ENCODE measurements at regions not wholly inside any gene's neighbourhood (a gene's known extent, or its start where the extent isn't known, plus 50 kb on each side); places are given as distances from the start of the nearest gene placed in this dataset.
"Not testable (repeated sequence)": the region's sequence is repeated elsewhere in the genome, so short reads cannot be mapped to it uniquely, and the experiment has no call there.

- DNase-seq (ENCODE audit: low read depth): no peak
Measured at GRCh38 chr4:18166925-18167324, 145.4 kb upstream of the LCORL start.

- DNase-seq (ENCODE audit: low read depth): no peak
Measured at GRCh38 chr4:18162453-18162852, 140.9 kb upstream of the LCORL start.

GRCh38 chr4:18159117-18159912, 137.8 kb upstream of the LCORL start:
- DNase-seq (ENCODE audit: low read depth): not testable (repeated sequence)

- no peak for DNase-seq (ENCODE audit: low read depth)
Measured at GRCh38 chr4:18155067-18156041, 133.8 kb upstream of the LCORL start.

GRCh38 chr4:18138076-18138665, 116.6 kb upstream of the LCORL start:
- no peak for DNase-seq (ENCODE audit: low read depth)

- DNase-seq (ENCODE audit: low read depth): no peak
Measured at GRCh38 chr4:18134111-18134510, 112.6 kb upstream of the LCORL start.

GRCh38 chr4:18130256-18130655, 108.7 kb upstream of the LCORL start:
- DNase-seq (ENCODE audit: low read depth): no peak

- no peak for DNase-seq (ENCODE audit: low read depth)
Measured at GRCh38 chr4:18128241-18128640, 106.7 kb upstream of the LCORL start.

- DNase-seq (ENCODE audit: low read depth): no peak
Measured at GRCh38 chr4:18127030-18127429, 105.5 kb upstream of the LCORL start.

- DNase-seq (ENCODE audit: low read depth): no peak
Measured at GRCh38 chr4:18113710-18114331, 92.3 kb upstream of the LCORL start.

GRCh38 chr4:18111081-18111480, 89.5 kb upstream of the LCORL start:
- no peak for DNase-seq (ENCODE audit: low read depth)

- DNase-seq (ENCODE audit: low read depth): no peak
Measured at GRCh38 chr4:18110099-18110498, 88.5 kb upstream of the LCORL start.

- no peak for DNase-seq (ENCODE audit: low read depth)
Measured at GRCh38 chr4:18109676-18110075, 88.1 kb upstream of the LCORL start.

- not testable (repeated sequence) for DNase-seq (ENCODE audit: low read depth)
Measured at GRCh38 chr4:18107848-18108528, 86.4 kb upstream of the LCORL start.

GRCh38 chr4:18106620-18107019, 85.1 kb upstream of the LCORL start:
- DNase-seq (ENCODE audit: low read depth): no peak

GRCh38 chr4:18105030-18106011, 83.8 kb upstream of the LCORL start:
- no peak for DNase-seq (ENCODE audit: low read depth)

GRCh38 chr4:18103876-18104605, 82.5 kb upstream of the LCORL start:
- no peak for DNase-seq (ENCODE audit: low read depth)

GRCh38 chr4:18100657-18101056, 79.1 kb upstream of the LCORL start:
- DNase-seq (ENCODE audit: low read depth): no peak

- not testable (repeated sequence) for DNase-seq (ENCODE audit: low read depth)
Measured at GRCh38 chr4:18090447-18090846, 68.9 kb upstream of the LCORL start.

GRCh38 chr4:18082236-18082635, 60.7 kb upstream of the LCORL start:
- DNase-seq (ENCODE audit: low read depth): no peak
